HG03095 (cell line): ENCODE measurements at regions not wholly inside any gene's neighbourhood (a gene's known extent, or its start where the extent isn't known, plus 50 kb on each side); places are given as distances from the start of the nearest gene placed in this dataset.
"Not testable (repeated sequence)": the region's sequence is repeated elsewhere in the genome, so short reads cannot be mapped to it uniquely, and the experiment has no call there.

Experiments
- ATAC-seq: cut with Tn5 transposase; IDR thresholded peaks from one replicate; pipeline ENCODE4 v1.9.1; 2021; ENCODE audit warnings: moderate library complexity; ENCODE audit not compliant: unreplicated experiment

DNA sequence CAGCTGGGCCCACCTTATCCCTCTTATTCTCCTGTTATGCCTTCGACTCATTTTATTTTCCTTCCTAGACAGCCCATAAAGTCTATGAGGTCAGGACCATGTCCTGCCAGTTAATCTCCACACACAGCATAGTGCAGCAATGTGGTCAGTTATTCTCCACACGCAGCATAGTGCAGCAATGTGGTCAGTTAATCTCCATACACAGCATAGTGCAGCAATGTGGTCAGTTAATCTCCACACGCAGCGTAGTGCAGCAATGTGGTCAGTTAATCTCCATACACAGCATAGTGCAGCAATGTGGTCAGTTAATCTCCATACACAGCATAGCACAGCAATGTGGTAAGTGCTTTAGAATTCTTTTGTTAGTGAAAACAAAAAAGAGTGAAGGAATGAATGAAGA, 77.8 kb downstream of the TEX36 start:
- no peak for ATAC-seq

DNA sequence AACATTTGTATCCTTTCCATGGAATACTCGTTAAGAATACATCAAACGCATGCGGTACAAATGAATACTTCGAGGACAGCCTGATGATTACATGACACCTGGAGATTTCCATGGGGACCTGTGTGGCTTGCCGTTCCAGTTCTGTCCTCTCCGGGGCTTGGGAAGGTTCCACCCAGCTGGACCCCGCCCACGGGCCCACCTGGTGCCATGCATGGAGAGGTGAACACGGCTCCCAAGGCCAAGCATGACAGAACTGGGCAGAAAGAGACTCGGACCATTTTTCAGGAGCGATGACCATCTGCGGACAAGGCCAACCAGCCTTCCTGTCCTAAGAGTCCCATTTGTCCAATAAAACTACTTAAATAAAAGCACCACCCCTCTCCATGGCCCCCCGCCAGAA, 80.1 kb downstream of the TEX36 start:
- ATAC-seq, result no peak

DNA sequence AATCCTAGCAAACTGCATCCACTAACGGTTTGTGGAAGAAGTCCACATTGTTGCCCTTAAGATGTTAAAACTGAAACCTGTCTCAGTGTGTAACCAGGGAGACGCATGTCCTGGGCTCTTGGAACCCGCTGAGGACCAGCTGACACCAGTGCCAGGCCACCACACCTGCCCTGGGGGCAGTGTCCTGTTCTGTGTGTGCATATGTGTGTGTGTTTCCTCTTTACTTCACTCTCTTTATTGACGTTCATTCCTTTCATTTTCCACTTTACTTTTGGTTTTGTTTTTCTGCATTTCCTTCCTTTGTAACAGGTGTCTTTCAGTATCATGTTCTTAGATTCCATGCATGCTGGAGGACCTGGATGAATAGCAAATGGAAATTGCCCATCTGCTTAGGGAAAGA, 83.8 kb downstream of the TEX36 start:
- ATAC-seq, result no peak

DNA sequence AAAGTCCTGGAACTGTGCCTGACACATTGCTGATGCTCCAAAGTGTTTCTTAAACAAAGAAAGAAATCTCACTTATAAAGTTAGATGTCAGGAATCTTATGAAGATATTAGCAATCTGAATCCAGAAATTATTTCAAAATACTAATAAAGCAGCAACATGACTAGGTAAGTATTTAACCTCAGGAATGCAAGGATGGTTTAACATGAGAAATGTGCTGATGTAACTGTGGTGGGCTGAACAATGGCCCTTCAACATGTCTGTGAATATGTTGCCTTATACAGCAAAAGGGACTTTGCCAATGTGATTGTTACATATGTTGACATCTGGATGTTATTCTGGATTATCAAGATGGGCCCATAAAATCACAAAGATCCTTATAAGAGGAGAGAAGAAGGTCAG, 87.1 kb downstream of the TEX36 start:
- no peak for ATAC-seq

DNA sequence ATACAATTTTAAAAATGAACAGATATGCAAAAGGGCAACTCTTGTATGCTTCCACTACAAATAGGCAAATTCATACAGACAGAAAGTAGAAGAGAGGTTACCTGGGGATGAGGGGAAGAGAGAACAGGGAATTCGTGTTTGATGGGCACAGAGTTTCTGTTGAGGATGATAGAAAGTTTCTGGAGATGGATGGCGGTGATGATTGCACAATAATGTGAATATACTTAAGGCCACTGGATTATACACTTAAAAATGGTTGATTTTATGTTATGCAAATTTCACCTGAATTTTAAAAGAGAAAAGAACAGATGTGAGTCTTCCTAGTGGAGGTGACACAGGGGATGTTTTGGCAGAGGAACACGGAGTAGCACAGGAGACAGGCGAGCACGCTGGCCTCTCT, 89.3 kb downstream of the TEX36 start:
- ATAC-seq, result no peak

DNA sequence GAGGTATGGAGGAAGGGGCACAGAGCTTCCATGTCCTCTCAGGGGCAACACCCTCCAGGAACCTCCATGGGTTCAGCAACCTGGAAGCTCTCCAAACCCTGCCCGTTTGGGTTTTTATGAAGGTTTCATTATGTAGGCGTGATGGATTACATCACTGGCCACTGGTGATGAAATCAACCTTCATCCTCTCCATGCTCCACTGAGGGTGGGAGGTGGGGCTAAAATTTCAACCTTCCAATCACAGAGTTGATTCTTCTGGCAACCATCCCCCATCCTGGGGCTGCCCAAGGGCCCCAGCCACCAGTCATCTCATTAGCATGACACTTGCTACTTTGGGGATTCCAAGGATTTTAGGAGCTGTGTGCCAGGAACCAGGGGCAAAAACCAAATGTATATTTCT, 90.1 kb downstream of the TEX36 start:
- no peak for ATAC-seq

DNA sequence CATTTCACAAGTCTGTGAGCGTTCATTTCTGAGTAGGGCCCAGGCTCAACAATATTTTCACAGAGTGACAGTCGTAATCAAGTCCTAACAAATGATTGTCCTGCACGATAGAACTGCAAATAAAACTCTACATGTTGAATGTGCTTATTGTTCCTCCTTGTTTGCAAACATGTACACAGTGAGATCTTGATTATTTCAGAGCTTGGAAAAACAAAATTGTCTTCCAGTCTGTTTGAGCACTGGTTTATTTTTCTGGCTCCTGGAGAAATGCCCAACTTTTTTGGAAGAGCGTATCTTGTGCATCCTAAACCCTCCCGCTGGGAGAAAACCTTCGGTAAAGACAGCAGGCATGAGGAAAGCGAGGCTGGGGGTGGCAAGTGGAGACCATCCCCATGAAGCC, 91.1 kb downstream of the TEX36 start:
- no peak for ATAC-seq

DNA sequence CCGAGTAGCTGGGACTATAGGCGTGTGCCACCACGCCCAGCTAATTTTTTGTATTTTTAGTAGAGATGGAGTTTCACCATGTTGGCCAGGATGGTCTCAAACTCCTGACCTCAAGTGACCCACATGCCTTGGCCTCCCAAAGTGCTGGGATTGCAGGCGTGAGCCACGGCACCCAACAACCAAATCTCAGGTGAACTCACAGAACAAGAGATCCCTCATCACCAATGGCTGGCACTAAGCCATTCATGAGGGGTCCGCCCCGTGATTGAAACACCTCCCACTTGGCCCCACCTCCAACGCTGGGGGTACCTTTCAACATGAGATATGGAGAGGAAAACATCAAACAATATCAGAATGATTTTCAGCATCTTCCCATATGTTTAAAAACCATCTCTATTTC, 94.2 kb downstream of the TEX36 start:
- ATAC-seq, result not testable (repeated sequence)

DNA sequence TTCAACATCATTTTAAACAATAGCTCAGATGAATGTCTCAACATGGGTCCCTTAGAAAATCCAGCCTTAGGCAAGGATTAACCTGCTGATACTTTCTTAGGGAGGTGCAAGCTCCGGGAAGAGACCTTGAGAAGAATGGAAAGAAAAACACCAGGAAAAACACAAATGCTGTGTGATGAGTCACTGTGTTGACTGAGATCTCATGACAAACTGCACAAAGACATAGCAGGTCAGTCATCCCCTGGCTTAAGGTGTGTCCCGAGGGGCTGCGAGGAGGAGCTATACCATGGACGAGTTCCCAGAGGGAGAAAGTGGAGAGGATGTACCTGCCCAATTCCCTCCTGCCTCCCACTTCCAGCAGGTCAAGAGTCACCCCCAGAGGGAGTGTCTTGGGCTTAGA, 98.0 kb downstream of the TEX36 start:
- ATAC-seq, result no peak

DNA sequence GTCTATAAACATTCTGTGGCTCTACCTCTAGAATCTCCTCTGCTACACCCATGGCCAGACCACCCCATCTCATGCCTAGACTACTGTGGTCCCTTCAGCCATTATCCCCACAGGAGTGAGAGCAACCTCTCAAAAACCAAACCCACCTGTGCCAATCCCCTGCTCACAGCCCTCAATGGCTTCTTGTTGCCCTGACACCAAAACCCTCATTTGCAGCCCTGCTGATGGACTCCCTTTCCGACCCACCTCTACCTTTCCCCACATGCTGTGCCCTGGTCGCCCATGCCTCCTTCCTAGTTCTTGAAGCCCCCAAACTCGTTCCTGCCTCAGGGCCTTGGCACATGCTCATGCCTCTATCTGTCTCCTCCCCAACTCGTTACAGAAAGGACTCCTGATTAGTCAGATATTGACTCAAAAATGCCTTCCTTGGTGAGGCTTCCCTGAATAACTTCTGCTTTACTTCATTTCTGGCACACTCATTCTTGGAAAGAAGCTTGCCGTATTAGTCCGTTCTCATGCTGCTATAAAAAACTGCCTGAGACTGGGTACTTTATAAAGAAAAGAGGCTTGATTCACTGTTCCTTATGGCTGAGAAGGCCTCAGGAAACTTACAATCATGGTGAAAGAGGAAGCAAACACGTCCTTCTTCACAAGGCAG, 104.2 kb downstream of the TEX36 start:
- ATAC-seq, result no peak

DNA sequence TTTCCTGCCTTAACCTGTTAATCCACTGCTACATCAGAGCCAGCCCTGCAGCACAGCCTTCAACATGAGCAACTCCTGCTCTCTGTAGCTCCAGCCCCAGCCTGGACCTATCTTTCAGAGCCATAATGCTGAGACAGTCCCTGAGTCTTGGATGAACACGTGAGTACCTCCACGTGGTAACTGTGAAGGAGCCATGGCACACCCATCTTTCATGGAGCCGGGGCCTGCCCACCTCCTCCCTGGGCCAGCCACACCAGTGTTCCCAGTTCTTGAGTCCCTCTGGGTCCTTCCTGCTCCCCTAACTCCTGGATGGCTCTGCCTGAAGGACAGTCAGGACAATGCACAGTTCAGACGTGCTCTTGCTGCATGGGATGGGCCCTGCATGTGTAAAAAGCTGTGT, 107.1 kb downstream of the TEX36 start:
- ATAC-seq, result no peak

DNA sequence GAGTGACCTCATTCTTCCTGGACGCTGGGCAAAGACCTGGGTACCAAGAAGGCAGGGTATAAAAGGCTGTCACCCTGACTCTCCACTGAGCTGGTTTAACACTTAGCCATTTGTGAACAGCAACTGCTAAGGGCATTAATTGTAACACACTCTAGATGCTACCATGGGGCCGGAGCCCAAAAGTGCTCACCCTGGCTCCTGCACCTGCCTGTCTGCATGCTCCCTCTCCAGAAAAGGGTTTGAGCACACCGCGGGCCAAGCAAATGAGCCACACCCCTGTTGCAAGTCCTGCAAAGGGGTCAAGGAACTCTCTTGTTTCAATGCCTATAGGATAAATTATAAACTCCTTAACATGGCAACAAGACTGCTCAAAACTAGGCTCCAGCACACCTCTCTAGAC, 114.8 kb downstream of the TEX36 start:
- no peak for ATAC-seq

DNA sequence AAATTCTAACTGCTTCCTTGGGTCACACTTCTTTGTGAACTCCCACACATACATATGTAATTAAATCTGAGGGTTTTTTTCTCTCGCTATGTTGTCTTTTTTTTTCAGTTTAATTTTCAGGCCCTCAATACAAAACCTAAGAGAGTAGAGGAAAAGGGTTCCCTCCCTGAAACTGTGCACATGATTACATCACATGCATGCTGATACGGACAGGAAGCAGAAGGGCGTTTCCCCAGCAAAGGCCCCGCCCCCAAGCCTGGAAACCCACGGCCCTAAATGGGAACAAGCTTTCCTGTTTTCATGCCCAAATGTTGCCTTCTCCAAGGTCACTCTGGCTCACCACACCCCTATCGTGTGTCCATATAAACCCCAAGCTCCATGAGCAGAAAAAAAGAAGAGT, 115.4 kb downstream of the TEX36 start:
- no peak for ATAC-seq

DNA sequence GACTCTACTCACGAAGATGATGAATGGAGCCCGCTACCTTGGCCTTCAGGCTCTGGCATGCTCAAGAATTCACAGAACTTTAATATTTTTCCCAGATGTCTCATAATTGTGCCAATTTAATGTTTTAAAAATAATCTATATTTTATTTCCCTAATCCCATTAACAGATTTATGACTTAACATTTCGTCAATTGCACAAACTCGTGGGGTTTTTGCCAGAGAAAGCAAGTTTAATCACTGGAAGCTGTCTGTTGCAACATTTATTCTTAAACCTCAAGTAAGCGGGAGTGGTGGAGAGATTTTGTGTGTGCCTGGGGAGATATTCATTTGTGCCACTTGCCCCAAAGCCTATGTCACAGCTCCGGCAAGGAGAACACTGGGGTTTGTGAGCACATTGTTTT, 117.9 kb downstream of the TEX36 start:
- ATAC-seq, result no peak

DNA sequence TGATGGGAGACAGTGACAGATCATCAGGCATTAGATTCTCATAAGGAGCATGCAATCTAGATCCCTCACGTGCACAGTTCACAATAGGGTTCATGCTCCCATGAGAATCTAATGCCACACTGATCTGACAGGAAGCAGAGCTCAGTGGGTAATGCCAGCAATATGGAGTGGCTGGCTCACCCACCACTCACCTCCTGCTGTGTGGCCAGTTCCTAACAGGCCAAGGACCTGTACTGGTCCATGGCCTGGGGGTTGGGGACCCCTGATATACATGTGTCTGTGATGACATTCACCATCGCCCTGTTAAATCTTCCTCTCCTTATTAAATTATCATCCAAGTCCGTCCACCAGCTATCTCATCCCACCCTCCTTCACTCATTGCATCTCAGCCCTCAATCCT, 118.4 kb downstream of the TEX36 start:
- ATAC-seq, result no peak

DNA sequence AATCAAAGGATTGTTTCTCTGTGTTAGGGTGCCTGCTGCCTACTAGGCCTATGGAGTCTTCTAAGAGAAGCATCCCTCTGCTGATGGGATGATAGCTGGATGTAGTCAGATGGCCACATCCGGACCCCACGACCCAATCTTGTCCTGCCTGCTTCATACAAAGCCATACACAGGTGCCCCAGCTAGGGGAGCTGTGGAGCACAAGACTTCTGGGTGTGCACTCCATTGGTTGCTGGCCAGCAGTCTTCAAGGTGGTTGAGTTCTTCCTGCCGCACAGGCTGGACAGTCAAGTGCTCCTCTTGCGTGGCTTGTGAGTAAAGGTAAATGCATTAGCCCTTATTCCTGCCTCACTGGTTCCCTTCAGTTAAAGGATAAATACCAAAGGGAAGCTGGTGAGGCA, 120.2 kb downstream of the TEX36 start:
- ATAC-seq, result no peak

DNA sequence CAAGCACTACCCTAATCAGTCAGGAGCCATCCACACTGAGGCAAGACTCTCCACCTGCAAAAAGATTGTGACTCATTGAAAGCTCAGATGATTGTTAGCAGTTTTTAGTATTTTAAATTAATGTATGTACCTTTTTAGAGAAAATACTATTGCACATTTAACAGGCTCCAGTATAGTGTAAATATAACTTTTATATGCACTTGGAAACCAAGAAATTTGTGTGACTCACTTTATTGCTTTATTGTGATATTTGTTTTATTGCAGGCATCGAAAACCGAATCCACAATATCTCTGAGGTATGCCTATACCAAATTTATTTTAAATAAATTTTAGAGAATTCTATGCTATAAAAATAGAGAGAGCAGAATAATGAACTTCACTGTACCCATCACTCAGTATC, 122.0 kb downstream of the TEX36 start:
- ATAC-seq, result no peak

DNA sequence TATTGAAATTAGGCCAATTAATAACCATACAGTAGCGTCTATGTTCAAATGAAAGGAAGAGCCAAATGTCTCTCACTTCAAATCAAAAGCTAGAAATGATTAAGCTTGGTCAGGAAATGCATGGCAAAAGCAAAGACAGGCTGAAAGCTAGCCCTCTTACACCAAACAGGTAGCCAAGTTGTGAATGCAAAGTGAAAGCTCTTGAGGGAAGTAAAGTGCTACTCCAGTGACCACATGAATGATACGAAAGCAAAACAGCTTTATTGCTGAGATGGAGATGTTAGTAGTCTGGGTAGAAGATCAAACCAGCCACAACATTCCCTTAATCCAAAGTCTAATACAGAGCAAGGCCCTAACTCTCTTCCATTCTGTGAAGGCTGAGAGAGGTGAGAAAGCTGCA, 123.8 kb downstream of the TEX36 start:
- no peak for ATAC-seq

DNA sequence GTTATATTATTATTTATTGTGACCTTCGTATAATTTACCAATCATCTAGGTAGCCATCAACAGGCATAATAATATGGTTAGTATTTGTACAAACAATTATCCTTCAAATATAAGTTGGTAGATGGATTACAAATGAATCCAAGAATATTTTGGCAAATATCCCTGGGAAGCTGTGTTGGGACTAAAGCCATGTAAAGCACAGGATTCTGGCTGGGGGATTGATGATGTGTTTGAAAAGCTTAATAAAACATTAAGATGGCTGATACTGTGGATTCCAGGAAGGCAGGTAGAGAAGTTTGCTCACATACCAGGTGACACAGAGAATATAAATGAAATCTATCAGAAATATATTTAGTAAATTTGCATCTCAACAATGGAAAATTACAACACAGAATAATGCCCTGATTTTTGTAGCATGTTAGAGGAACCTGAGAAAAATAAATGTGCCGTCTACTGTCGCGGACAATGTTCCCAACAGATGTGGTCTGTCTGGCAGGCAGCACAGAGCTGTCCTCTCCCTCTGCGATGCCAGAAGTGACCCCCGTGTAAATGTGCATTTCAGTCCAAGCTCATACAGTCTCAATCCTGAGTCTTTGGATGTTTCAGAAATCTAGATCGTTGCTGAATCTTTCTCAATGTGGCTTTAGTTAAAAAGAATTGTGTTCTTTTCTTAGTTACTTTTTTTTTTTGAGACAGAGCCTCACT, 125.0 kb downstream of the TEX36 start:
- ATAC-seq, result no peak

DNA sequence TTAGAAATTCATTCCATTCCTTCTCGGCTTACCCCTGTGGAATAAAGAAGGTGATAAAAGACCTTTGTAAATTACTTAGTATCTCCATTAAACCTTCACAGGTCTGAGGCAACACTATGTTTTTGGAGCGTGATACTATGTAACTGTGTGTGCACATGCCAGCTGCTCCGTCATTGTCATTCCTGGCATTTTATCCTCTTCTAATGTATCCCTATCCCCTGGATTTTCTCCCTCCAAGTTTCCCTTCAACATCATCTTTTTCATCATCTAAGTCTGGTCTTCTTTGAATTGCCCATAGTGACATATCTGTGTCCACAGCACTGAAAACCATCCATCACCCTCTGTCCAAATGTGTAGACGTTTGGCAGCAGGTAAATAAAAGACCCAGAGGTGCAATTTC, 125.7 kb downstream of the TEX36 start:
- no peak for ATAC-seq

DNA sequence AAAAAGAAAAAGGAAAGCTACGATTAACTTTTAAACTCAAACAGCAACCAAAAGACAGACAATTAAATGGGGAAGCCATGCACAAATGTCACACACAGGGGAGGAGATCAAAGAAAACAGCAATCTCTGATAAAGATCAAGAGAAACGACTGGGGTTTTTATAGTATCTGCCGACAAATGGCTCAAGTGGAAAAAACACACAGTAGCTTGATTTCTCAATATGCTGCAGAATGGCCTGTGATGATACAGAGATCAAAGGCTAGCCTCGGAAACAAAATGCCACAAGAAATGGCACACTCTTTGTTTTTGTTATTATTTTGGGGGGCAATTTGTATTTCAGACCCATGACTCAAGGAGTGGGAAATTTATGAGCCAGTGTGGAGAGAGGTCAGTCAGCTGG, 126.1 kb downstream of the TEX36 start:
- no peak for ATAC-seq

DNA sequence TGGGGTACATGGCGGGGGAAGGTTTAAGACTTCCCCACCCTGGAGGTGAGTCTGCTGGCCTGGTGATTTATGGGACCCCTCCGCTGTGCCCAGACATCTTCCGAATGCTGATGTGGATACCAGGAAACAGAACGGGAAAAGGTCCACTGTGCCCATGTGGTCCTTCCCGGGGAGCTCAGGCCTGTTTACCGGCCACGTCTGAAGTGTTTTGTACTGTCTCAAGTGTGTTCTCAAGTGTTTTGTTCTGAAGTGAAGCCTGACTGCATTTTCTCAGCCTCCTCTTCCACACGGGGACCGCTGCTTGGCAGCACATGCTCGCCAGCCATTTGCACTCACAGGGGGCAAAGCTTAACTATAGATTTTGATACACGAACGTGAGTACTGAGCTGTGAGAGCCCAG, 127.2 kb downstream of the TEX36 start:
- ATAC-seq, result no peak

DNA sequence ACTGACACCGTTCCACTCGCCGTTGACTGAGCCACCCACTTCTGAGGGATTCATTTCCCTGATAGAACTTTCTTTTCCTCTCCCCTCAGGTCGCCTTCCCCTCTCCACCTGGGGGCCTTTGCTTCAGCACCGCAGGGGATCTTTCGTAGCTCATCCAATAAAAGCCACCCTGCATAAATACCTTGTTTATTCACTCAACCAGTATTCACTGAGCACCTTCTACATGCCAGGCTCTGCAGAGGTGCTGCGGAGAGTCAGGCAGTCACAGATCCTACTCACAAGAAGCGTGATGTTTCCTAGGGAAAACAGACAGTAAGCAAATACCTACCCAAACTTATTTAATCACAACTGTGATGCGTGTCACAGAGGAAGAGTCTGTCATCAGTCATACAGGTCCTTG, 127.7 kb downstream of the TEX36 start:
- ATAC-seq, result no peak
